HCT116 (cell line): ENCODE measurements at regions not wholly inside any gene's neighbourhood (a gene's known extent, or its start where the extent isn't known, plus 50 kb on each side); places are given as distances from the start of the nearest gene placed in this dataset.

Source experiments
- ATAC-seq: fragments of 200-7000 bp; cut with Tn5 transposase; 2 replicates; pipeline ENCODE4 v1.9.1; 2020; ENCODE audit warnings: mild to moderate bottlenecking, moderate library complexity
- BruUV-seq: library from RNA; stranded (reverse); fragments of 400-500 nt; replicated peaks from 2 replicates; lab custom pipeline; 2021; lab: Mats Ljungman, UMichigan
- CTCF ChIA-PET: fragments of 300-600 bp; sonication (Branson Sonifier 250); formaldehyde crosslinking; loops from one replicate; lab custom pipeline; 2021; ENCODE audit warnings: antibody characterized with exemption; lab: Charles Lee
- POLR2A ChIA-PET: fragments of 300-600, 350-600 bp; sonication (Branson Sonifier 250); formaldehyde crosslinking; loops from one replicate; lab custom pipeline; 2021; ENCODE audit warnings: antibody characterized with exemption; lab: Charles Lee
- RAD21 ChIA-PET, 2 experiments: fragments of 300-600 bp; sonication (Branson Sonifier 250); formaldehyde crosslinking; loops; one replicate each; lab custom pipeline; 2023; ENCODE audit warnings: low total read pairs in 2 of 2; ENCODE audit not compliant: uncharacterized antibody in 2 of 2, unreplicated experiment in 2 of 2, low non-redundant PET in 1 of 2; lab: Charles Lee
- DNase-seq: peaks from one replicate; pipeline ENCODE4 v3.0.0-alpha.2; 2010; ENCODE audit warnings: low read depth, low spot score
- H2AFZ ChIP-seq: fragments of 200-600 bp; shearing (Covaris generic), sonication (generic); 2 replicates; pipeline ENCODE4 v1.6.1; 2017; ENCODE audit warnings: low read depth, mixed run types, mixed read lengths, antibody characterized with exemption, low read length; ENCODE audit not compliant: poor library complexity, severe bottlenecking
- H3K27ac ChIP-seq: 2 replicates; pipeline ENCODE4 v1.5.1; 2012; ENCODE audit warnings: low read depth, low read length
- H3K27me3 ChIP-seq: fragments of 200-600 bp; sonication (generic); 2 replicates; pipeline ENCODE4 v1.6.1; 2016; ENCODE audit warnings: mixed run types, low read length, mixed read lengths; ENCODE audit not compliant: insufficient read depth
- H3K36me3 ChIP-seq, 2 experiments: fragments of 200-500 bp in 1 of 2; fragments of 200-600 bp in 1 of 2; sonication (Bioruptor generic) in 1 of 2; sonication (generic) in 1 of 2; 2 replicates each; pipeline versions ENCODE4 v1.5.1 to v1.6.1; 2014 to 2016; ENCODE audit warnings: low read length in 2 of 2, inconsistent platforms in 1 of 2, mixed read lengths in 1 of 2, mixed run types in 1 of 2; ENCODE audit not compliant: insufficient read depth in 2 of 2, control insufficient read depth in 1 of 2
- H3K4me1 ChIP-seq, 2 experiments: fragments of 200-600 bp in 1 of 2; sonication (generic) in 1 of 2; 2 replicates each; pipeline versions ENCODE4 v1.5.1 to v1.6.1; 2012 to 2017; ENCODE audit warnings: low read length in 2 of 2, inconsistent platforms in 1 of 2, mild to moderate bottlenecking in 1 of 2, mixed read lengths in 1 of 2, mixed run types in 1 of 2, moderate library complexity in 1 of 2; ENCODE audit not compliant: insufficient read depth in 2 of 2, control insufficient read depth in 1 of 2
- H3K4me2 ChIP-seq: fragments of 200-600 bp; sonication (generic); 2 replicates; pipeline ENCODE4 v1.6.1; 2017; ENCODE audit warnings: mixed run types, low read length, mixed read lengths
- H3K4me3 ChIP-seq, 2 experiments: fragments of 200-600 bp in 1 of 2; sonication (generic) in 1 of 2; replicated peaks in 1 of 2; 2 replicates each; pipeline ENCODE4 v1.5.1; 2011 to 2016; ENCODE audit warnings: low read length in 2 of 2, control low read depth in 1 of 2, low read depth in 1 of 2, mild to moderate bottlenecking in 1 of 2, mixed read lengths in 1 of 2, mixed run types in 1 of 2
- H3K79me2 ChIP-seq: fragments of 200-600 bp; sonication (generic); 2 replicates; pipeline ENCODE4 v1.6.1; 2017; ENCODE audit warnings: mild to moderate bottlenecking, mixed run types, low read length, moderate library complexity, mixed read lengths; ENCODE audit not compliant: insufficient read depth
- H3K9ac ChIP-seq: fragments of 200-600 bp; sonication (generic); 2 replicates; pipeline ENCODE4 v1.6.1; 2016; ENCODE audit warnings: low read length, mixed read lengths
- H3K9me2 ChIP-seq: fragments of 200-600 bp; sonication (generic), shearing (Covaris generic); 2 replicates; pipeline ENCODE4 v1.6.1; 2017; ENCODE audit warnings: mixed run types, mild to moderate bottlenecking, moderate library complexity; ENCODE audit not compliant: insufficient read depth
- H3K9me3 ChIP-seq, 2 experiments: fragments of 200-500 bp in 1 of 2; fragments of 200-600 bp in 1 of 2; sonication (Bioruptor generic) in 1 of 2; sonication (generic) in 1 of 2; 2 replicates each; pipeline ENCODE4 v1.6.1; 2014 to 2017; ENCODE audit warnings: low read length in 2 of 2, mixed read lengths in 2 of 2, inconsistent platforms in 1 of 2, low read depth in 1 of 2, mild to moderate bottlenecking in 1 of 2, mixed run types in 1 of 2, moderate library complexity in 1 of 2; ENCODE audit not compliant: control insufficient read depth in 1 of 2, insufficient read depth in 1 of 2
- H4K20me1 ChIP-seq: fragments of 200-600 bp; sonication (generic), shearing (Covaris generic); 2 replicates; pipeline ENCODE4 v1.6.1; 2017; ENCODE audit warnings: mixed run types, mild to moderate bottlenecking, moderate library complexity; ENCODE audit not compliant: insufficient read depth
- ATF3 ChIP-seq: IDR thresholded peaks from 2 replicates; pipeline ENCODE4 v1.6.1; 2012
- CEBPB ChIP-seq: IDR thresholded peaks from 2 replicates; pipeline ENCODE4 v1.6.1; 2012; ENCODE audit warnings: low read depth
- CTCF ChIP-seq, 3 experiments: fragments of 200-600 bp in 1 of 3; sonication (generic) in 1 of 3; IDR thresholded peaks in 2 of 3; conservative IDR thresholded peaks in 1 of 3; 2 replicates each; pipeline ENCODE4 v1.5.1; 2012 to 2017; ENCODE audit warnings: low read depth in 2 of 3, low read length in 2 of 3, antibody characterized with exemption in 1 of 3, borderline replicate concordance in 1 of 3, control low read depth in 1 of 3, mild to moderate bottlenecking in 1 of 3, mixed read lengths in 1 of 3, mixed run types in 1 of 3, moderate library complexity in 1 of 3; ENCODE audit not compliant: insufficient read depth in 1 of 3
- EZH2phosphoT487 ChIP-seq: fragments of 200-600 bp; IDR thresholded peaks from 2 replicates; pipeline ENCODE4 v1.6.1; 2018; ENCODE audit warnings: antibody characterized with exemption, borderline replicate concordance
- JUND ChIP-seq: IDR thresholded peaks from 2 replicates; pipeline ENCODE4 v1.6.1; 2012
- MAX ChIP-seq: IDR thresholded peaks from 2 replicates; pipeline ENCODE4 v1.6.1; 2012
- RAD21 ChIP-seq: IDR thresholded peaks from 2 replicates; pipeline ENCODE4 v1.6.1; 2012; ENCODE audit warnings: low read depth, mild to moderate bottlenecking
- SIN3A ChIP-seq: IDR thresholded peaks from 2 replicates; pipeline ENCODE4 v1.6.1; 2012; ENCODE audit warnings: low read depth
- SP1 ChIP-seq: IDR thresholded peaks from 2 replicates; pipeline ENCODE4 v1.6.1; 2012; ENCODE audit warnings: low read depth
- YY1 ChIP-seq: IDR thresholded peaks from 2 replicates; pipeline ENCODE4 v1.6.1; 2011; ENCODE audit warnings: low read length, low read depth, moderate library complexity, mild to moderate bottlenecking; ENCODE audit not compliant: insufficient replicate concordance; ENCODE audit errors: extremely low read depth
- ZBTB33 ChIP-seq: IDR thresholded peaks from 2 replicates; pipeline ENCODE4 v1.6.1; 2011; ENCODE audit warnings: mild to moderate bottlenecking, low read length, moderate library complexity; ENCODE audit not compliant: insufficient replicate concordance; ENCODE audit errors: extremely low read depth
- ZFX ChIP-seq: fragments of 450-650 bp; IDR thresholded peaks from 2 replicates; pipeline ENCODE4 v1.6.1; 2017
- ZNF274 ChIP-seq: fragments of 200-500 bp; sonication (Bioruptor generic); IDR thresholded peaks from 2 replicates; pipeline ENCODE4 v1.6.1; 2014; ENCODE audit warnings: mild to moderate bottlenecking, low read depth, low read length, inconsistent platforms
- intact Hi-C: fragments of 100-400 bp; cut with micrococcal nuclease; formaldehyde crosslinking; loops from 2 replicates; pipeline ENCODE4 v1.10.0; 2022

GRCh38 chr21:16058896-16059295 is 329.1 kb downstream of the USP25 start:
- Histone ChIP-seq H4K20me1 (no peaks in the 10 kb centered on the region), H3K9me3 (peaks cover 0 to 5% of the 10 kb centered on the region in 2 experiments; a peak in 2 of 4 replicates), H3K4me3 (no peak overlapping the region), H3K27me3 (no peaks in the 10 kb centered on the region), H3K79me2 (no peaks in the 10 kb centered on the region), H3K36me3 (no peaks in the 10 kb centered on the region), H2AFZ (no peak overlapping the region), H3K4me1 (no peaks in the 10 kb centered on the region), H3K27ac (no peak overlapping the region), H3K9ac (no peak overlapping the region), H3K4me2 (no peak overlapping the region), H3K9me2 (no peaks in the 10 kb centered on the region)
- CTCF ChIA-PET, result no interaction called here
- no peak for ATAC-seq
- intact Hi-C loops, result no loop called here
- POLR2A ChIA-PET, result no interaction called here
- RAD21 ChIA-PET, result no interaction called here
- no peak for DNase-seq
- TF ChIP-seq CTCF (IDR thresholded peaks at IDR 0.05 in 2 of 3, conservative IDR thresholded peaks at IDR 0.05 in 1 of 3; ENCODE audit: borderline replicate concordance in 1 of 3, insufficient read depth in 1 of 3, low read depth in 2 of 3, low read length in 2 of 3), result no peak
- no peak for TF ChIP-seq CEBPB
- no peak for TF ChIP-seq ZNF274
- TF ChIP-seq RAD21, result no peak
- no peak for TF ChIP-seq ATF3
- no TSS peak for BruUV-seq

DNA sequence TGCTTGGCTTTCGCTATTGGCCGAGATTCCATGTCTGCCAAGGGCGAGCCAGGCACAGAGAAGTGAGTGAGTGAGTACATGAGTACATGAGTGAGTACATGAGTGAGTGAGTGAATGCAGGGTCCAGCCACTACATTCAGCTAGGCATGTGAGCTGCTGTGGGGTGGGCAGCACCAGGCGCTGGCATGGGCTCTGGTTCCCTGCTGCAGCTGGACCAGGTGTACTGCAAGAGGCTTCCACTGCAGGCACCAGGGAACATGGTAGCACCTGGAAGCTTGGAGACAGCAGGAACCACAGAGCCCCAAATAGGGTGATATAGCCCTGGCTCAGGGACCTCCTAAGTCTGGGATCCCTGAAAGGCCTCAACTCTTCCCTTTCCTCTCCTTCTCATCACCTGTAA is 330.2 kb downstream of the USP25 start:
- no peak overlapping the region for H3K9ac ChIP-seq
- H3K27ac ChIP-seq, result no peak overlapping the region
- H3K79me2 ChIP-seq, result no peaks in the 10 kb centered on the region
- POLR2A ChIA-PET, result no interaction called here
- H3K27me3 ChIP-seq, result no peaks in the 10 kb centered on the region
- no peak overlapping the region for H3K4me3 ChIP-seq
- CTCF ChIA-PET, result no interaction called here
- intact Hi-C loops, result no loop called here
- peaks cover 0 to 5% of the 10 kb centered on the region in 2 experiments; a peak in 2 of 4 replicates for H3K9me3 ChIP-seq
- ATAC-seq, result no peak
- H3K4me1 ChIP-seq, result no peaks in the 10 kb centered on the region
- RAD21 ChIA-PET, result no interaction called here
- no peak for DNase-seq
- no peaks in the 10 kb centered on the region for H3K36me3 ChIP-seq
- H3K9me2 ChIP-seq, result no peaks in the 10 kb centered on the region
- H2AFZ ChIP-seq, result no peak overlapping the region
- no peak overlapping the region for H3K4me2 ChIP-seq
- BruUV-seq, result no TSS peak
- no peaks in the 10 kb centered on the region for H4K20me1 ChIP-seq
- TF ChIP-seq CTCF (IDR thresholded peaks at IDR 0.05 in 2 of 3, conservative IDR thresholded peaks at IDR 0.05 in 1 of 3; ENCODE audit: borderline replicate concordance in 1 of 3, insufficient read depth in 1 of 3, low read depth in 2 of 3, low read length in 2 of 3), result no peak
- TF ChIP-seq ZNF274, result no peak
- no peak for TF ChIP-seq YY1
- no peak for TF ChIP-seq MAX
- no peak for TF ChIP-seq EZH2phosphoT487
- TF ChIP-seq SP1, result no peak
- no peak for TF ChIP-seq ZBTB33
- no peak for TF ChIP-seq ATF3
- no peak for TF ChIP-seq JUND
- TF ChIP-seq ZFX, result no peak
- no peak for TF ChIP-seq SIN3A
